Fibroblast of lung (primary cell): ENCODE measurements at regions not wholly inside any gene's neighbourhood (a gene's known extent, or its start where the extent isn't known, plus 50 kb on each side); places are given as distances from the start of the nearest gene placed in this dataset.

Experiments
- DNase-seq, 2 donors: peaks; one replicate each; pipeline versions ENCODE4 v3.0.0 to v3.0.0-alpha.2; 2010; ENCODE audit warnings: low read depth in 2 of 2
- H2AFZ ChIP-seq: 2 replicates; pipeline ENCODE4 v1.5.1; 2012; ENCODE audit warnings: low read length, control low read depth, inconsistent platforms
- H3K27ac ChIP-seq: 2 replicates; pipeline ENCODE4 v1.5.1; 2011; ENCODE audit warnings: low read length, control low read depth; ENCODE audit not compliant: insufficient read depth
- H3K27me3 ChIP-seq: 2 replicates; pipeline ENCODE4 v1.5.1; 2011; ENCODE audit warnings: mild to moderate bottlenecking, low read length; ENCODE audit not compliant: control insufficient read depth, insufficient read depth
- H3K36me3 ChIP-seq: 2 replicates; pipeline ENCODE4 v1.5.1; 2011; ENCODE audit warnings: low read length; ENCODE audit not compliant: control insufficient read depth, insufficient read depth
- H3K4me1 ChIP-seq: 2 replicates; pipeline ENCODE4 v1.5.1; 2011; ENCODE audit warnings: low read length; ENCODE audit not compliant: control insufficient read depth, insufficient read depth; ENCODE audit errors: extremely low read depth
- H3K4me2 ChIP-seq: 2 replicates; pipeline ENCODE4 v1.5.1; 2011; ENCODE audit warnings: low read length, control low read depth; ENCODE audit not compliant: insufficient read depth; ENCODE audit errors: extremely low read depth
- H3K4me3 ChIP-seq, 4 experiments: fragments of 200-600 bp in 1 of 4; sonication (generic) in 1 of 4; replicated peaks in 1 of 4; 2 replicates each; pipeline ENCODE4 v1.5.1; 2011 to 2016; ENCODE audit warnings: low read length in 4 of 4, low read depth in 3 of 4, mild to moderate bottlenecking in 3 of 4, control low read depth in 2 of 4, inconsistent platforms in 1 of 4, mixed read lengths in 1 of 4; ENCODE audit not compliant: insufficient read depth in 1 of 4; ENCODE audit errors: control extremely low read depth in 1 of 4
- H3K79me2 ChIP-seq: 2 replicates; pipeline ENCODE4 v1.5.1; 2012; ENCODE audit warnings: mild to moderate bottlenecking, low read length, inconsistent platforms; ENCODE audit not compliant: control insufficient read depth, insufficient read depth
- H3K9ac ChIP-seq: 2 replicates; pipeline ENCODE4 v1.5.1; 2011; ENCODE audit warnings: mild to moderate bottlenecking, low read length, control low read depth; ENCODE audit not compliant: insufficient read depth
- H3K9me3 ChIP-seq: 2 replicates; pipeline ENCODE4 v1.5.1; 2012; ENCODE audit warnings: low read depth, low read length; ENCODE audit not compliant: control insufficient read depth, insufficient read depth
- H4K20me1 ChIP-seq: 2 replicates; pipeline ENCODE4 v1.5.1; 2011; ENCODE audit warnings: low read length; ENCODE audit not compliant: control insufficient read depth, insufficient read depth; ENCODE audit errors: extremely low read depth
- CTCF ChIP-seq, 2 donors: IDR thresholded peaks in 1 of 2; conservative IDR thresholded peaks in 1 of 2; 1 replicate in 1 of 2; 2 replicates in 1 of 2; pipeline ENCODE4 v1.5.1; 2011 to 2012; ENCODE audit warnings: low read length in 2 of 2, control low read depth in 1 of 2, inconsistent platforms in 1 of 2, low read depth in 1 of 2, mild to moderate bottlenecking in 1 of 2
- EZH2 ChIP-seq: IDR thresholded peaks from 2 replicates; pipeline ENCODE4 v1.5.1; 2012; ENCODE audit warnings: low read length, control low read depth, mild to moderate bottlenecking; ENCODE audit errors: missing control alignments

- no peaks in the 10 kb centered on the region for H3K79me2 ChIP-seq
- H3K9ac ChIP-seq = no peak overlapping the region
- H4K20me1 ChIP-seq = no peaks in the 10 kb centered on the region
- peak in 1 of 2 donors; percentile 45 for DNase-seq
- no peaks in the 10 kb centered on the region for H3K4me1 ChIP-seq
- no peak overlapping the region for H2AFZ ChIP-seq
- no peak overlapping the region for H3K27ac ChIP-seq
- H3K4me3 ChIP-seq = no peak overlapping the region
- H3K36me3 ChIP-seq = no peaks in the 10 kb centered on the region
- H3K4me2 ChIP-seq = no peak overlapping the region
- H3K27me3 ChIP-seq = no peaks in the 10 kb centered on the region
- H3K9me3 ChIP-seq = no peaks in the 10 kb centered on the region
- TF ChIP-seq EZH2 (no peak), CTCF (conservative IDR thresholded peaks at IDR 0.05 in 1 of 2, IDR thresholded peaks at IDR 0.05 in 1 of 2; ENCODE audit: low read depth in 1 of 2, low read length in 2 of 2) (no peak)
These were observed 184.0 kb downstream of the CYLD start for GRCh38 chr16:50925758-50926357.

GRCh38 chr16:50924759-50925545, 183.1 kb downstream of the CYLD start:
- H4K20me1 ChIP-seq = no peaks in the 10 kb centered on the region
- no peaks in the 10 kb centered on the region for H3K4me1 ChIP-seq
- no peaks in the 10 kb centered on the region for H3K27me3 ChIP-seq
- H3K27ac ChIP-seq = no peak overlapping the region
- TF ChIP-seq CTCF (conservative IDR thresholded peaks at IDR 0.05 in 1 of 2, IDR thresholded peaks at IDR 0.05 in 1 of 2; ENCODE audit: low read depth in 1 of 2, low read length in 2 of 2) (no peak), EZH2 (no peak)
- H3K4me2 ChIP-seq = no peak overlapping the region
- no peak overlapping the region for H3K4me3 ChIP-seq
- no peaks in the 10 kb centered on the region for H3K36me3 ChIP-seq
- H3K9me3 ChIP-seq = no peaks in the 10 kb centered on the region
- no peak overlapping the region for H3K9ac ChIP-seq
- DNase-seq = no peak
- no peak overlapping the region for H2AFZ ChIP-seq
- H3K79me2 ChIP-seq = no peaks in the 10 kb centered on the region

GRCh38 chr16:50917950-50918703, 176.2 kb downstream of the CYLD start:
- H3K36me3 ChIP-seq = no peaks in the 10 kb centered on the region
- H4K20me1 ChIP-seq = no peaks in the 10 kb centered on the region
- no peak overlapping the region for H2AFZ ChIP-seq
- TF ChIP-seq EZH2 = no peak
- H3K4me3 ChIP-seq = no peak overlapping the region
- H3K9me3 ChIP-seq = no peaks in the 10 kb centered on the region
- H3K79me2 ChIP-seq = no peaks in the 10 kb centered on the region
- DNase-seq = no peak
- no peak overlapping the region for H3K27ac ChIP-seq
- no peaks in the 10 kb centered on the region for H3K27me3 ChIP-seq
- H3K4me1 ChIP-seq = no peaks in the 10 kb centered on the region
- H3K9ac ChIP-seq = no peak overlapping the region
- no peak overlapping the region for H3K4me2 ChIP-seq
